A673 (cell line): ENCODE measurements at regions not wholly inside any gene's neighbourhood (a gene's known extent, or its start where the extent isn't known, plus 50 kb on each side); places are given as distances from the start of the nearest gene placed in this dataset.

Experiments
- BruUV-seq: library from RNA; stranded (reverse); fragments of 400-500 nt; replicated peaks from 2 replicates; lab custom pipeline; 2021; lab: Mats Ljungman, UMichigan
- CTCF ChIA-PET: fragments of 300-600 bp; sonication (Branson Sonifier 250); formaldehyde crosslinking; loops from one replicate; lab custom pipeline; 2022; ENCODE audit warnings: antibody characterized with exemption; lab: Charles Lee
- POLR2A ChIA-PET: fragments of 300-600 bp; sonication (Branson Sonifier 250); formaldehyde crosslinking; loops from one replicate; lab custom pipeline; 2022; ENCODE audit warnings: antibody characterized with exemption; ENCODE audit not compliant: low non-redundant PET; lab: Charles Lee
- DNase-seq: peaks from one replicate; pipeline ENCODE4 v3.0.0-alpha.2; 2015; ENCODE audit warnings: low spot score
- H3K27ac ChIP-seq: fragments of 200-600 bp; sonication (generic); 2 replicates; pipeline ENCODE4 v1.5.1; 2016; ENCODE audit warnings: mixed run types, low read depth, mild to moderate bottlenecking, mixed read lengths, antibody characterized with exemption, low read length; ENCODE audit not compliant: poor library complexity, severe bottlenecking
- H3K27me3 ChIP-seq: fragments of 200-600 bp; sonication (generic); replicated peaks from 2 replicates; pipeline ENCODE4 v1.6.1; 2017; ENCODE audit warnings: mixed run types, low read depth, mild to moderate bottlenecking, mixed read lengths, antibody characterized with exemption, low read length; ENCODE audit not compliant: insufficient read depth, poor library complexity
- H3K36me3 ChIP-seq: fragments of 200-600 bp; sonication (generic); 2 replicates; pipeline ENCODE4 v1.6.1; 2016; ENCODE audit warnings: mixed run types, mild to moderate bottlenecking, mixed read lengths, antibody characterized with exemption, low read length; ENCODE audit not compliant: insufficient read depth, poor library complexity, severe bottlenecking
- H3K4me1 ChIP-seq: fragments of 200-600 bp; sonication (generic); 2 replicates; pipeline ENCODE4 v1.6.1; 2017; ENCODE audit warnings: mixed run types, mild to moderate bottlenecking, mixed read lengths, antibody characterized with exemption, low read length; ENCODE audit not compliant: insufficient read depth, poor library complexity, severe bottlenecking
- H3K4me3 ChIP-seq: fragments of 200-600 bp; sonication (generic); 2 replicates; pipeline ENCODE4 v1.5.1; 2016; ENCODE audit warnings: low read depth, mixed run types, mild to moderate bottlenecking, mixed read lengths, low read length; ENCODE audit not compliant: poor library complexity, severe bottlenecking
- H3K9me3 ChIP-seq: fragments of 200-600 bp; sonication (generic); 2 replicates; pipeline ENCODE4 v1.6.1; 2016; ENCODE audit warnings: mixed run types, low read depth, mild to moderate bottlenecking, mixed read lengths, antibody characterized with exemption, low read length; ENCODE audit not compliant: poor library complexity, severe bottlenecking
- EZH2 ChIP-seq: fragments of 200-600 bp; sonication (generic); IDR thresholded peaks from 2 replicates; pipeline ENCODE4 v1.6.1; 2017; ENCODE audit warnings: borderline replicate concordance, low read depth, mild to moderate bottlenecking, mixed read lengths, antibody characterized with exemption, low read length; ENCODE audit not compliant: poor library complexity, severe bottlenecking
- intact Hi-C: fragments of 100-400 bp; cut with micrococcal nuclease; formaldehyde crosslinking; loops from one replicate; pipeline ENCODE4 v1.10.0; 2022; ENCODE audit not compliant: unreplicated experiment
- TF ChIP-seq, protein P1 (sequence below): fragments of 300-800, 200-600 bp; sonication (generic); conservative IDR thresholded peaks from 2 replicates; pipeline ENCODE4 v1.5.1; 2017; ENCODE audit warnings: low read depth, mild to moderate bottlenecking, antibody characterized with exemption, low read length, moderate library complexity, mixed read lengths

DNA sequence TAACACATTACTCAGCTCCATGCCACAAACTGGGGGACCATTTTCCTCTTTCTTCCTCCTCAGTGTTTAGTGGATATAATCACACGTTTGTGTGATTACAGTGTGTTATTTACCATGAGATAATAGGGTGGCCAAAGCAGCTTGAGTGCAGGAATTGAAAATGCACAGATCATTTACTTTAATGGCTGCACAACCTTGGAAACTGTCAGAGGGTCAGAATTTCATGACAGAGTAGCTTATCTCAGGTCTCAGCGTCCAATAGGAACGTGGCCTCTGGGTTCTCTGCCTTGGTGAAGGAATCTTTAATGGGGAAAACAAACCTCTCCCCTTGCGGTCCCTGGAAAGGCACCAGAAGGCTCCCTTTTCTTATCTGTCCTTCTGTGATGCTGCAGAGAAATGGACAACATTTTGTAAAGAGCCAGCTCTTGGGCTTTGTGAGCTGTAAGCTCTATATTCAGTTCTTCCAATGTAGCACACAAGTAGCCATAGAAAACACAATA lies 87.4 kb upstream of the CD180 start:
- no peak for DNase-seq
- H3K4me1 ChIP-seq = peaks cover 25% of the 10 kb centered on the region
- H3K4me3 ChIP-seq = no peak overlapping the region
- no peaks in the 10 kb centered on the region for H3K27me3 ChIP-seq
- intact Hi-C loops = no loop called here
- H3K9me3 ChIP-seq = peaks cover 8% of the 10 kb centered on the region
- ChIA-PET CTCF (no interaction called here), POLR2A (no interaction called here)
- H3K36me3 ChIP-seq = no peaks in the 10 kb centered on the region
- TF ChIP-seq, protein P1, sequence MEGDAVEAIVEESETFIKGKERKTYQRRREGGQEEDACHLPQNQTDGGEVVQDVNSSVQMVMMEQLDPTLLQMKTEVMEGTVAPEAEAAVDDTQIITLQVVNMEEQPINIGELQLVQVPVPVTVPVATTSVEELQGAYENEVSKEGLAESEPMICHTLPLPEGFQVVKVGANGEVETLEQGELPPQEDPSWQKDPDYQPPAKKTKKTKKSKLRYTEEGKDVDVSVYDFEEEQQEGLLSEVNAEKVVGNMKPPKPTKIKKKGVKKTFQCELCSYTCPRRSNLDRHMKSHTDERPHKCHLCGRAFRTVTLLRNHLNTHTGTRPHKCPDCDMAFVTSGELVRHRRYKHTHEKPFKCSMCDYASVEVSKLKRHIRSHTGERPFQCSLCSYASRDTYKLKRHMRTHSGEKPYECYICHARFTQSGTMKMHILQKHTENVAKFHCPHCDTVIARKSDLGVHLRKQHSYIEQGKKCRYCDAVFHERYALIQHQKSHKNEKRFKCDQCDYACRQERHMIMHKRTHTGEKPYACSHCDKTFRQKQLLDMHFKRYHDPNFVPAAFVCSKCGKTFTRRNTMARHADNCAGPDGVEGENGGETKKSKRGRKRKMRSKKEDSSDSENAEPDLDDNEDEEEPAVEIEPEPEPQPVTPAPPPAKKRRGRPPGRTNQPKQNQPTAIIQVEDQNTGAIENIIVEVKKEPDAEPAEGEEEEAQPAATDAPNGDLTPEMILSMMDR = no peak
- TF ChIP-seq EZH2 = no peak
- BruUV-seq = no TSS peak
- no peak overlapping the region for H3K27ac ChIP-seq

DNA sequence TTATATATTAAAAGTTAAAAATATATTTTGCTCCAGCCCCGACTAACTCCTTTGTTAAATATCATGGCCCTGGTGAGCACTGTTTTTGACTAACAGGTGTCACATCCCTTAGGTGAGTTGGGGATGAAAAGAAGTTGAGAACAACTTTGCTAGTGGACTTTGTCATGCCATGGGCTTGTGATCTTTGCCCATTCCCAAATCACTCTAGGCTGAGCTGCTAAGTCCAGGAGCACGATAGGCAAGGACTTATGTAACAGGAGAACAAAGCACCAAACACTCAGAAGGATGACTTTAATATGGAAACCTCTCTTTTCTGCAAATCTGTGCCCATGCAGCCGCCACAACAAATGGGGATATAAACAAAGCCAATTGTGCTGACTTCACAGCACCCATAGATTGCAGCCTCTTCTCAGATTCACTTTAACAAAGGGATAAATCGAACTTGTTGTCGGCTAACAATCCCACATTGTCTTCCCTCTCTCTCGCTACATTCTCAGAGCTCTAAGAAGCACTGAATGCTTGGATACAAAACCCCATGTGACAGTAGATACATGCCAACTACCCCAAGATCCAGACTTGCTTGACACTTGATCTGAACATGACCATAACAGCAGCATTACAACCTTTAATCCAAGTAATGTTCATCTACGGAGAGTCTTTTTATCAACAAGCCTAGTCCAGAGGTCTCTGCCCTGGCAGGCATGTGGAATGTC lies 86.8 kb upstream of the CD180 start:
- Histone ChIP-seq H3K9me3 (peaks cover 14% of the 10 kb centered on the region), H3K36me3 (no peaks in the 10 kb centered on the region), H3K4me3 (no peak overlapping the region), H3K4me1 (peaks cover 19% of the 10 kb centered on the region), H3K27ac (no peak overlapping the region), H3K27me3 (no peaks in the 10 kb centered on the region)
- DNase-seq = no peak
- intact Hi-C loops = no loop called here
- no peak for TF ChIP-seq EZH2
- TF ChIP-seq, protein P1 = no peak
- BruUV-seq = no TSS peak
- ChIA-PET POLR2A (no interaction called here), CTCF (no interaction called here)

GRCh38 chr5:67281874-67282273 lies 85.3 kb upstream of the CD180 start:
- Histone ChIP-seq H3K36me3 (no peaks in the 10 kb centered on the region), H3K9me3 (peaks cover 22% of the 10 kb centered on the region), H3K27me3 (no peaks in the 10 kb centered on the region), H3K4me3 (no peak overlapping the region), H3K4me1 (peaks cover 3% of the 10 kb centered on the region), H3K27ac (no peak overlapping the region)
- TF ChIP-seq, protein P1 = no peak
- no peak for TF ChIP-seq EZH2
- no peak for DNase-seq
- BruUV-seq = no TSS peak
- CTCF ChIA-PET = no interaction called here
- intact Hi-C loops = no loop called here
- POLR2A ChIA-PET = no interaction called here
